ENCODE measurements at regions not wholly inside any gene's neighbourhood (a gene's known extent, or its start where the extent isn't known, plus 50 kb on each side); places are given as distances from the start of the nearest gene placed in this dataset.

- Histone ChIP-seq H3K79me2 (replicated peaks; ENCODE audit: insufficient read depth, low read length) (no peaks in the 10 kb centered on the region), H2AFZ (ENCODE audit: low read depth, low read length) (no peak overlapping the region), H3K36me3 (ENCODE audit: insufficient read depth, low read length) (no peaks in the 10 kb centered on the region), H4K20me1 (ENCODE audit: insufficient read depth) (no peaks in the 10 kb centered on the region), H3K9ac (ENCODE audit: low read length) (no peak overlapping the region), H3K9me2 (ENCODE audit: insufficient read depth, low read length) (no peaks in the 10 kb centered on the region), H3K27me3 (ENCODE audit: insufficient read depth, low read depth, low read length) (no peaks in the 10 kb centered on the region), H3K4me3 (ENCODE audit: low read length) (no peak overlapping the region), H3K4me2 (ENCODE audit: low read length) (no peak overlapping the region), H3K9me3 (ENCODE audit: low read length) (no peaks in the 10 kb centered on the region), H3F3A (ENCODE audit: insufficient read depth, low read length, poor library complexity, severe bottlenecking) (no peaks in the 10 kb centered on the region), H3K27ac (ENCODE audit: low read length) (no peak overlapping the region)
- no peak for TF ChIP-seq CTCF (IDR thresholded peaks at IDR 0.05; ENCODE audit: poor library complexity, severe bottlenecking)
- no peak for TF ChIP-seq MXI1 (conservative IDR thresholded peaks at IDR 0.05; ENCODE audit: poor library complexity, severe bottlenecking)
- no peak for TF ChIP-seq TAF1 (IDR thresholded peaks at IDR 0.05; ENCODE audit: low read depth)
- no peak for TF ChIP-seq POLR2AphosphoS5 (IDR thresholded peaks at IDR 0.05)
- no peak for TF ChIP-seq REST (IDR thresholded peaks at IDR 0.05; ENCODE audit: borderline replicate concordance)
- no peak for TF ChIP-seq EP300 (conservative IDR thresholded peaks at IDR 0.05; ENCODE audit: poor library complexity, severe bottlenecking)
- TF ChIP-seq EZH2 (IDR thresholded peaks at IDR 0.05; ENCODE audit: borderline replicate concordance, insufficient read depth, low read length, poor library complexity, severe bottlenecking), result no peak
- no peak for TF ChIP-seq SMC3 (conservative IDR thresholded peaks at IDR 0.05; ENCODE audit: poor library complexity)
- TF ChIP-seq RAD21 (conservative IDR thresholded peaks at IDR 0.05), result no peak
These were observed 151.5 kb upstream of the CDYL start for GRCh38 chr6:4624726-4625125.

- TF ChIP-seq MXI1 (conservative IDR thresholded peaks at IDR 0.05; ENCODE audit: poor library complexity, severe bottlenecking), result no peak
- TF ChIP-seq EZH2 (IDR thresholded peaks at IDR 0.05; ENCODE audit: borderline replicate concordance, insufficient read depth, low read length, poor library complexity, severe bottlenecking), result no peak
- no peak for TF ChIP-seq RAD21 (conservative IDR thresholded peaks at IDR 0.05)
- no peak for TF ChIP-seq REST (IDR thresholded peaks at IDR 0.05; ENCODE audit: borderline replicate concordance)
- TF ChIP-seq TAF1 (IDR thresholded peaks at IDR 0.05; ENCODE audit: low read depth), result no peak
- TF ChIP-seq CTCF (IDR thresholded peaks at IDR 0.05; ENCODE audit: poor library complexity, severe bottlenecking), result no peak
- no peak for TF ChIP-seq SMC3 (conservative IDR thresholded peaks at IDR 0.05; ENCODE audit: poor library complexity)
- no peak for TF ChIP-seq POLR2AphosphoS5 (IDR thresholded peaks at IDR 0.05)
- TF ChIP-seq EP300 (conservative IDR thresholded peaks at IDR 0.05; ENCODE audit: poor library complexity, severe bottlenecking), result no peak
- H3K36me3 ChIP-seq (ENCODE audit: insufficient read depth, low read length), result no peaks in the 10 kb centered on the region
These were observed 155.7 kb upstream of the CDYL start for GRCh38 chr6:4620284-4621151.

More at GRCh38 chr6:4620284-4621151, 155.7 kb upstream of the CDYL start:
- no peak overlapping the region for H3K4me2 ChIP-seq (ENCODE audit: low read length)
- H3K9ac ChIP-seq (ENCODE audit: low read length), result no peak overlapping the region
- H3K4me3 ChIP-seq (ENCODE audit: low read length), result no peak overlapping the region
- H3K27me3 ChIP-seq (ENCODE audit: insufficient read depth, low read depth, low read length), result no peaks in the 10 kb centered on the region
- H3K79me2 ChIP-seq (replicated peaks; ENCODE audit: insufficient read depth, low read length), result no peaks in the 10 kb centered on the region
- no peaks in the 10 kb centered on the region for H3K9me3 ChIP-seq (ENCODE audit: low read length)
- H2AFZ ChIP-seq (ENCODE audit: low read depth, low read length), result no peak overlapping the region
- H4K20me1 ChIP-seq (ENCODE audit: insufficient read depth), result no peaks in the 10 kb centered on the region
- no peaks in the 10 kb centered on the region for H3F3A ChIP-seq (ENCODE audit: insufficient read depth, low read length, poor library complexity, severe bottlenecking)
- no peak overlapping the region for H3K27ac ChIP-seq (ENCODE audit: low read length)
- no peaks in the 10 kb centered on the region for H3K9me2 ChIP-seq (ENCODE audit: insufficient read depth, low read length)
